GM20431 (cell line): ENCODE measurements at regions not wholly inside any gene's neighbourhood (a gene's known extent, or its start where the extent isn't known, plus 50 kb on each side); places are given as distances from the start of the nearest gene placed in this dataset.

Experiments used
- in situ Hi-C: fragments of 300-500 bp; cut with MseI, MboI; formaldehyde crosslinking; loops from one replicate; pipeline ENCODE4 v1.15.0; 2020; ENCODE audit warnings: low sequenced_read_pairs; ENCODE audit not compliant: unreplicated experiment

DNA sequence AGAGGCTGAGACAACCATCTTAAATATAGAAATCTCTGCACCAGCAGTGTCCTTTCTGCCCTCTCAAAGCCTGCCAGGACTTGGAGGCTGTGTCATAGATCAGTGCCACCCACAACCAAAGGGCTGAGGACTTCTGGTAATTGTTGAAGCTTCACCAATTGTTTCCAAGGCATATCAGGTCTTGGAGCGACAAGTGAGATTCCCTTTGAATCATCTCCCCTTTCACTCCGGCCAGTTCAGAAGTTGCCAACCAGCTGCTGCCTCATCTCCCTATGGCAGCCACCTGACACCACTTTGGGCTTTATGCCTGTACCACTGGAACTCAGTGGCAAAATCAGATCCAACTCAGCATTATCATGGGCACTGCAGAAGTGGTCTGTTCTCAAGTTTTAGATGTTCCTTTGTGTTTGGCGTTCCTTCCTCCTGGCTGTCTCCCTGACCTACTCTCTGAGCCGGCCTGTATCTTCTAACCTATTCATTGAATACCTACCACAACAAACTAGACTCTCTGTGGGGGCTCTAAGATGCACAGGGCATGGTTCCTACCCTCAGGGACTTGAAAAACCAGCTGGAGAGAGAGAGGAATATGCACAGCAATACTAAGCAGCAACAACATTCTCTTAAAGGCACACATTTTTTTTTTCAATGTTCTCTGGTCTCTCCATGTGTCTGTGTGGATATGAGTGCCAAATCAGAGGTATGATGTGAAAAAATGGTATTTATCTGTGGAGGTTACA is 90.8 kb upstream of the PFN2 start:
- in situ Hi-C loops: no loop called here

- in situ Hi-C loops: no loop called here
Observed at GRCh38 chr3:150059729-150060128, 89.0 kb upstream of the PFN2 start.

- in situ Hi-C loops: no loop called here
Observed at GRCh38 chr3:150059241-150059640, 88.5 kb upstream of the PFN2 start.

DNA sequence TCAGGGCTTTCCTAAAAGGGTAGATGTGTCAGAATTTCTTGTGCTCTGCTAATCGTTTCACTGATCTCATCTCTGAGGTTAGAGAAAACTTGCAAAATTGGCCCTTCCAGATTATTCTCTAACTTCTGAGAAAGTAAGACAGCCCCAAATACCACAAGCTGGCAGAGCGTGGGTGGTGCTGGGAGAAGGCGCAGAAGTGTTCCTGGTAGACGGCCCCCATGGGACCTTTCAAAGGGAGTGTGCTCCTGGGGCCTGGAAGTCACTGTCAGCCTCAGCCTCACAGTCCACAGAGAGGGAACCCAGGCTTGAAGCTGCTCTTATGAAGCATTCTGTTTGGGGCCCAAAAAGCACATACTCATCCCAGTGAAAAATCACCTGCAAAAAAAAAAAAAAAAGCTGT is 86.5 kb upstream of the PFN2 start:
- in situ Hi-C loops: no loop called here

GRCh38 chr3:150055332-150055731 is 84.6 kb upstream of the PFN2 start:
- in situ Hi-C loops: no loop called here

GRCh38 chr3:150054635-150055034 is 83.9 kb upstream of the PFN2 start:
- in situ Hi-C loops: no loop called here

DNA sequence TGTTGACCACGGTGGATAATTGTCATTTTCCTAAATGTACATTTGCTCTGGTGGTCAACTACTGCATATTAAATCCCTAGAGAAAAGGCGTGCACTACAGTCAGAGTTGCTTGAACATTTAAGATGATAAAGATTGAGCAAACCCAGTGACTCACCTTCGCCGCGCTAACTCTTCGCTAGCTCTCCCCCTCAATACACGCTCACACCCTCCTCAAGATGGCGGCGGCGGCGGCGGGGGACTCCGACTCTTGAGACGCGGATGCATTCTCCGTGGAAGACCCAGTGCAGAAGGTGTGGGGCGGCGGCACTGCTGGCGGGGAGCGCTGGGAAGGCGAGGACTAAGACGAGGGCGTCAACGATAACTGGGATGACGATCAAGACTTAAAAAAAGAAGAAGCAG is 79.8 kb upstream of the PFN2 start:
- in situ Hi-C loops: no loop called here

DNA sequence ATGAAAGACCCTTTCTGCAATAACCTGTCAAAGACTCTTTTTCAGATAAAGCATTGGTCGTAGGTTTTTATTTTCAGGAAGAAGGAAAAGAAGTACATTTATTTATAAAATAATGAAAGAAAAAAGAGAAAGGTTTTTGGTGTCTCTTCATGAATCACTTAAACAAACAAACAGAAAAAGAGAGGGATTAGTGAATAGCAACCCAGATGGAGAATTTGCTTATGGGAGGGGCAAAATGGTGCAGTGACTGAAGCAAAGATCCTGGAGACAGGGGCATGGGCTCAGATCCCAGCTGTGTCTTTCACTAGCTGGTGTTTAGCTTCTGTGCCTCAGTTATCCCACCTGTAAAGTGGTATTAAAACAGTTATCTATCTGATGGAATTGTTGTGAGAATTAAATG is 78.6 kb upstream of the PFN2 start:
- in situ Hi-C loops: no loop called here

DNA sequence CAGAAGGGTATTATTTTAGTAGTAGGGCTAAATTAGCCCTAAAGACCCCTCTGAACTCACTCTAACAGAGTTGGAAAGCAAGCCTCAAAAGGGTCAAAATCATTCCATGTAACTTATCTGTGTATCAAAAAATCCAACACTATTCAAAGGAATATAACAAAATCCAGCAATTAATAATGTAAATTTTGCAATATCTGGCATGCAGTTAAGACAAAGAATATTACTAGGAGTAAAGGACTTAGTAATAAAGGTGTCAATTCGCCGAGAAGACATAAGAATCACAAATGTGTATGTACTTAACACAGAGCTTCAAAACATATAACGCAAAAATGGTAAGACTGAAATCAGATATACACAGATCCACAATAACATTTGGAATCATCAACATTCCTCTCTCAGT is 71.2 kb upstream of the PFN2 start:
- in situ Hi-C loops: no loop called here

GRCh38 chr3:150040097-150040496 is 69.4 kb upstream of the PFN2 start:
- in situ Hi-C loops: no loop called here

GRCh38 chr3:150038830-150039229 is 68.1 kb upstream of the PFN2 start:
- in situ Hi-C loops: no loop called here

- in situ Hi-C loops: no loop called here
Observed at GRCh38 chr3:150036780-150037179, 66.1 kb upstream of the PFN2 start.

DNA sequence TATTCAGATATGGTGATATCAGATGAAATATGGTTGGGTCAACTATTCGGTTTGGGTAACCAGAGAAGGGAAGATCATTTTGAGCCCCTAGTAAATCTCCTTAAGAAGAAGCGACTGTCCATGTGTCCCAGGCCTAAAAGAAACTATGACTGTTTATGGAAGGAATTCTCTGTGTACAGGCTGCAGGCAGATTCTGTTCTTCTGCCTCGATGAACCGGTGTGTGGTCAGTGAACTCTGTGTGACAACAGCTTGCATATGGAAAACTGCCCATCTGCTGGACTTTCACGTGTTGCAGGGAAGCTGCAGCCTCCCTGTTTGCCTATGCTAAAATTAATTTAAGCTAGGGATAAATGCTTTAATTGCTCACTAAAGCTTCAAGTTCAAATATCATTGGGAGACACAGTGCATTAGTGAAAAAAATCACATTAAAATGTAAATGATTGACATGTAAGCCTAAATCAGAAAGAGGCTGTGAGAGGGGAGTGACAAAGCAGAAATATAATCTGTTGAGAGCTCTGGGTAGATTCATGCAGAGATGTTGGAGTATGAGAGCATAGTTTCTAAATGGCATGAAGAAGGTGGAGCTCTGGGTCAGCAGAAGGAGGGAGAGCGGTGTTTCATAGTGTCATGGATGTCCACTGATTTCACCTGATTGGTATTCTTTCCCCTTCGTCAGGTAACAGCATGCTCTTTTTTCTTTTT is 65.4 kb upstream of the PFN2 start:
- in situ Hi-C loops: no loop called here

DNA sequence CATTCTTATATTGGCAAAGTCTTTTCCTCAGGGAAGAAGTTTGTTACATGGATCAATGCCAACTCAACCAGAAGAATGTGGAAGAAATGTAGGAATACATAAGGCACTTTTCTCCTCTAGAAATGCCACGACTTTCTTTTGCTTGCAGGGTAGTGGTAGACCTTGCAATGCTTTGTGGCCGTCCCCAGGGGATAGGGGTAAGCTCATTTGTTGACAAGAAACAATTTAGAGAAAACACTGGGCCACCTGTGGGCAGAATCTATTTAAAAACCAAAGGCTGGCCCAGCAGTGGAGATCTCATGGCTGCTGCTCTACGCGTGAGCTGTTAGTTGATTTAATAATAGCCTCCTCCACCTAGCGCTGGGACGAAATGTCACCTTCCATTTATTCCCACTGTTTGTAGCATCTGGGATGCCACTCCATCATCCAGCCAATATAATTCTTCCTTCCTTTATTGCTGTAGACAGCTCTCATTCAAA is 64.6 kb upstream of the PFN2 start:
- in situ Hi-C loops: no loop called here

DNA sequence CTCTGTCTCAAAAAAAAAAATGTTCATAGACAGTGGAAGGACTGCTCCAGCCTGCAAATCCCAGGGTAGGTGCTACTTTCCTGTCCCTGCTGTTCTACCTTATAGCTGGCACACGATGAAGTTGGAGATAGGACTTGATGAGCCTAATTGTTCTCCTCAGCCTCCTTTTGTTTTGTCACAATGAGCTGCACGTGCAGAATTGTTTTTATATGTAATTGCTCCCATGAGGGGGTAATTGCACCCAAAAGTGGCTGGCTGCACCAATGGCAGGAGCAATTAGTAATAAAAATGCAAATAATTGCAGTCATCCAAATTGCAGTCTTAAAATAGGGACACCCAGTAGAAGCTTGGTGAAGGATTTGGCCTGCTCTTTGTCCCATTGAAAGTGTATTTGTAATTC is 63.0 kb upstream of the PFN2 start:
- in situ Hi-C loops: no loop called here

- in situ Hi-C loops: no loop called here
Observed at GRCh38 chr3:150030841-150031240, 60.1 kb upstream of the PFN2 start.

GRCh38 chr3:150023239-150023636 is 52.5 kb upstream of the PFN2 start:
- in situ Hi-C loops: no loop called here

- in situ Hi-C loops: no loop called here
Observed at GRCh38 chr3:150022381-150023238, 51.9 kb upstream of the PFN2 start.

DNA sequence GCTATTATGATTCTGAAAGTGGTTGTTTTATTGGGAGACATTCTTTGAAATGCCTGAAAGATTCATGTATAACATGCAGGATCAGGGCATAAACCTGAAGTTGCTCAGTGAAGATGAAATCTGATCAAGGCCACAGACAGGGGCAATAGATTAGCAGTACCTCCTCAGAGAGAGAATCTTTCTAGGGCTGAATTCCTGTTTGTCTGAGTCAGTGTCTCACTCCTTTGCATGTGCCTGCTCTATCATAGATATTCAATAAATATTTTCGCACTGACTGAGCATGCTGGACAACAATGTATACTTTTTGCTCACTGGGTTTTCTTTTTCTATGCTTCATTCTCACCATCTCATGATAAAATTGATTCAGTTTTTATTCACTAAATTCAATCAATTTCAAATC is 49.8 kb upstream of the PFN2 start:
- in situ Hi-C loops: no loop called here
